GM18502 (cell line): ENCODE measurements at regions not wholly inside any gene's neighbourhood (a gene's known extent, or its start where the extent isn't known, plus 50 kb on each side); places are given as distances from the start of the nearest gene placed in this dataset.

Source experiments
- ATAC-seq: cut with Tn5 transposase; IDR thresholded peaks from one replicate; pipeline ENCODE4 v1.9.1; 2021; ENCODE audit warnings: mild to moderate bottlenecking; ENCODE audit not compliant: unreplicated experiment, poor library complexity

DNA sequence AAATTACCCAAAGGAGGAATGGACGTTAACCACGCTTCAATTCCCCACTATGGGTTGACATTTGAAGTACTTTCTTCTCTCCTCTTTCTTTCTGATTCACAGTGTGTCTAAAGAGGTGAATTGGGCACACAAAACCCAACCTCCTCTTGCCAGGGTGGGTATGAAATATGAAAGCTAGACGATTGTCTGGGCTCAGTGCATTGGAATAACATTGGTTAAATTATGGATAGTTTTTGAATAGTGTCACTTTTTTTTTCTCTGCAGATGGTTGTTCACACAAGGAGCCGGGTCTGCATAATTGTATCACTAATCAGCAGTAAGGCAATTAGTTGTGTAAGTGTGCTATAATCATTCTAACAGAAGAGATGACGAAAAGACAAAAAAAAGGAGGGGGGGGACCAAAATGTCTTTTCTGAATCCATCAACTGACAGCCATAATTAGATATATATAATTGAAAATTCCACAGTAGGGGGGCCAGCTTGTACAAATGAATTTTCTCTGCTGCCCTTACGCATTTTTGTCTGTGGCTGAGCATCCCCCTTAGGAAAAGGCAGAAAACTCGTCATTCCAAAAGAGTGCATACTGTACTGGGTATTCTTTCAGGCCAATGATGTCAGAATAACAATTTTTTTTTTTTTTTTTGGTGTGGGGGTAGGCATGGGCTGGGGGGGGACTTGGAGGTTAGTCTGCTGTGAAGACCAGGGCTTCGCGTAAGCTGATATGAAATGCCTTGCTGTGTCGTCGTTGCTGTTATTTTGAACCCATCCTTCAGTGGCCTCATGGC lies 307.5 kb upstream of the SALL1 start:
- no peak for ATAC-seq

- no peak for ATAC-seq
Observed at GRCh38 chr16:51457775-51458174, 306.7 kb upstream of the SALL1 start.

GRCh38 chr16:51455398-51455797 lies 304.3 kb upstream of the SALL1 start:
- no peak for ATAC-seq

DNA sequence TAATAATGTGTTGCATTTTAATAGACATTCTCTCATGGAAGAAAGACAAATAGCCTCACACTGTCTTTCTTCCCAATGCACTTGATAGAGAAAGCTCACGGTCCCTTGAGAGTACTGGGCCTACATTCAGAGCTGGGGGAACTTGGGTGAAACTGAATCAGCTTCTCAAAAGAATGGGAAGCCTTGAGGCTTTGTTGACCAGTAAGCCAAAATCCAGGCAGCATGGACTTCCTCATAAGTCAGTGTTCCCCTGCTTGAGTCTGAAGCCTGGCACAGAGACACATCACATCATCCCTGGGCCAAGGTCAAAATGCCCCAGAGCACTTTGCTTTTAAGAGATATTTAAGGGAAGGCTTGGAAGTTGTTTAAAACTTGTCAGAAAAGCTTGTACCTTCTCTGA lies 302.2 kb upstream of the SALL1 start:
- no peak for ATAC-seq

DNA sequence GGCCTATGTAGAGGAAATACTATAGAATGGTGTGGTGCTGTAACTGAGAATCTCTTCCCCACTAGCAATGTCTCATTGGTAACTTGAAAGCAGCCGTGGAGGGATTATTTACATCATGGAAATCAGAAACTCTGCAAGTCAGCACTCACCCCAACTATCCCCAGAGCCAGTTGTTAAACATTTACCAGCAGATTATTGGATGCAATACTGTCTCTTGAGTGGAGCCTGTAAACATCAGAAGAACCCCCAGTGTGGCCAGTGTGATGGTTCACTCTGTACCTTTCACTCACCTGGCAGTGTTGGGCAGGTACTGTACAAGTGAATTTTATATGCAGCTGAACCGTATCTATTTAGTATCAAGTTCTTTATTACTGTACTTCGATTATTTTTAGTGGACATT lies 299.8 kb upstream of the SALL1 start:
- ATAC-seq: no peak

GRCh38 chr16:51450376-51450775 lies 299.3 kb upstream of the SALL1 start:
- no peak for ATAC-seq

- no peak for ATAC-seq
Observed at GRCh38 chr16:51449441-51449840, 298.4 kb upstream of the SALL1 start.

GRCh38 chr16:51445250-51445649 lies 294.2 kb upstream of the SALL1 start:
- ATAC-seq: no peak

DNA sequence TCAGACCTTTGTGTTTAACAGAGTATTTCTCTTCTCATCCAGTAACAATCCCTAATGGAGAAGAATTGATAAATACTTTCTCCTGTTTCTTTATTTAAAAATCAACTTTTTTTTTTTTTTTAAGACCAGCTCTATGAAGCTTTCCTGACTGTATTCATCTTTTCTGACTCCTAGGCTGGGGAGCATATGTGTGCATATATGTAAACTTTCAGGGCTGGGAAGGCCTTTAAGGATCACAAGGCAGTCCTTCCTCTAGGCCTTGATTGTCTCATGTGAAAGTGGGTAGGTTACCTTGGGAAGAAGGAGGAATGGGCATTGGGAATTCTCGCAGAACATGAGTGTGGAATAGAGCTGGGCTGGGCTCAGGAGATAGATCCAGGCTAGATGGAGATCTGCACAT lies 292.9 kb upstream of the SALL1 start:
- ATAC-seq: no peak

DNA sequence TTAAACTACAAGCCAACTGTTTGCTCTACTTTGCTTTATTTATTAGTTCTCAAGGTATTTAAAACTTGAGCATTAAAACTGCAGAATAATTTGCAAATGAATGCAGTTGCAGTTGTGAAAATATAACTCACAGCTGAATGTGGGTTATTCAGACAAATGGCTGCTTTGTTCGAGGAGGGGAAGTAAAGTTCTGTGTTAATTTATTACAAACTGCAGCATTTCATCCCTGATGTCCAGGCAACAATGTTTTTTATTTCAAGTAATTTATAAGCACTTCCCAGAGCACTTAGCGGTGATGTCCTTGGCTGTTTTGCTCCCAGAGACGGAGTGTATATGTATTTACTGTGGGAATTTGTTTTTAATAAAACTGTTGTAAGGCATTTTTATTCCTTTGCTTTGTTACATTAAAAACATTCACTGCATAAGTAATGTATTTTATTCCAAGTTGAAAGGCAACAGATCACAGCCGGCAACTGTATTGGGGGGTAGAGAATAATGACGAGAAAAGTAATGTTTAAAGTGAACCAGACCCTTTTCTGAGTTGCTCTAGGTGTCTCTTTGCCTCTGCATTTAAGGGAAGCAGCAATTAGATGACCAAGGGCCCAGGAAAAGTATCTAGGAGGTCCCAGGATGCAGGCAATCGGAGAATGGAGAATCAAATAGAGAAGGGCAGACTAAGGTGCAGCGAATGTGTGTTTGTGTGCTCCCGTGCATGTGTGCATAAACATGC lies 291.2 kb upstream of the SALL1 start:
- ATAC-seq: no peak

DNA sequence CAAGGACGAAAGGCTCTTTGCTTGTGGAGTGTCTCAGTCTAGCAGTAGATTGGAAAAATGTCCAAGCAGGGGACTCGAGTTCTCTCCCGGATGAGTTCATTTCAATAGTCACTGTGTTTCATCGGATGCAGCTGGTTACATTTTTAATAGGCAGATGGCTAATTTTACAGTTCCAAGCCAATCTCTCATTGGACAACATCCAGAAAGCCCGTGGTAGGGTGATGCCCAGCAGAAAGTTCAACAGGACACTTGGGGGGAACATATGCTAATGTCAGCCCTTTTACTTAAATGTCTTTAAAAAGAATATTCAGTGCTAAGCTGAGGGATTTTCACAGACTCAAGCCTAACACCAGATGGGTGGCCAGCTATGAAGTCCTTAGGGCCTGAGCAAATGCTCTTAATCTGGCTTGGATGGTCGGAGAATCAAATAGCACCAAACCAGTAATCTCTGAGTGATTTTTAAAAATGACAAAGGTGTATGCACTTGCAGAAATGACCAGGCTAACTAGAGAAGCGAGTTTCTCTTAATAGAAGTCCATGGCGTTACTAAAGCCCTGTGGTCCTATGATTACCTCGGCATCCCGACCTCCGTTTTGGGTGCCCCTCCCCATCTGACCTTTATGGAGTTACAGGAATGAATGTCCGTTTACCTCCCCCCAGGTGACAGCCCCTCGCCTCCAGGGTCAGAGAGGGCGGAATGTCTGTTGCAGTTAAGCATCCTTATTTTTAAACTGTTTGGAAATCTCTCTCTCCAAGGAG lies 289.2 kb upstream of the SALL1 start:
- ATAC-seq: no peak

DNA sequence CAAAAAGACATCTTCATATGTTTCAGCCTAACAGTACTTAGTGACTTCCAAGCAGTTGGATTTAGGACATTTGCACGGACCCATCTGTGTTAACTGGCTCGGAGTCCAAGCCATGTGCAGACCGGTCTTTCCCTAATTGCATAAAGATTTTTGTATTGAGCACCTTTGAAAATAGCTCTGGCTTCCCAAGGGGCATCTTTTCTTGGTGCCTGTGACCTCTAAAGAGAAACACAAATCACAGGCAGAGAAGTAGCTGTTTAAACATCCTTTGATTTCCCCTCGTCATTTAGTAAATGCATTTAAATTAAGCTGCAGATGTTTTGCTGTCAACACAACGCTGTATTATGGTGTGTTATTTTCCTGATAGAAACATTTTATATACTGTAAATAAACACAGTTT lies 288.2 kb upstream of the SALL1 start:
- no peak for ATAC-seq

GRCh38 chr16:51436742-51437141 lies 285.7 kb upstream of the SALL1 start:
- no peak for ATAC-seq

DNA sequence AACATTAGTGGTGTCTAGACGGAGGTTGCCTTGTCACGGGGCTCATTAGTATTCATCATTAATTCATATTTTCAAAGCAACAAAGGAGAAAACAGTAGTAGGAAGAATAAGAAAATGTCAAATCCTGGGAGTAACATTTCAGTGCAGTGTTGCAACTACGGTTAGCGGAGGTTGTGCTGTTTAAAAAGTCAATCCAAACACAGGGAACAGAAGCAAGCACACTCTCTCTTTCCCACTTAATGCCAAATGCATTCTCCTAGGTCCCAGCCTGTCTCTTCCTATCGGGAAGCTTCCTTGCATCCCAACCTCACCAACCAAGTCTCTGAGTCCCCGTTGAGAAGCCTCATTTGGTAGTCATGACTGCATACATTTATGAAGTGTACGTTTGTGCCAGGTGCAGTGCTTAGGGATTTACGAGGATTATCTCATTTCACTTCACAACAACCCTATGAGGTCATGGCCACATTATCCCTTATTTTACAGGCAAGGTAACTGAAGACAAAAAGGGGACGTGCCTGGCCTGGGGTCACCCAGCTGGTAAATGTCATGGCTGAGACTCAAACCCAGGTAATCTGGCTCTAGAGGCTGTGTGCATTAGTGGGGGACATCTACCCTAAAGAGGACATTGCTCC lies 283.6 kb upstream of the SALL1 start:
- no peak for ATAC-seq

DNA sequence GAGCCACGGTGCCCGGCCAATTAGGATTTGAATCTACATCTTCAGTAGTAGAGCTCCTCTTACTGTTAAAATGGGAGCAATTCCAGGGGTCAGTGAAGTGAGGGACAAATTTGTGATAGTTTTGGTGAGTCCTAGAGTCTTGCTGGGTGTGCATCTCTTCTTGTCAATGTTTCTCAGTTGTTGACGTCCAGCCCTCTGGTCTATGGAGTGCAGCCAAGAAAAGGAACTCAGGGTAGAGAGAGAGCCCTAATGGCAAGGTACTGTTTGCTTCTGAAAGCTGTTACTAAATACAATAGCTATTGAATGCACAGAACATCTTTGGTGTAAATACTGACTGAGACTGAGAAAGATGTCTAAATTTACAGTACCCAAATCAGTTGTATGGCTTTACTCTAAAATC lies 282.5 kb upstream of the SALL1 start:
- ATAC-seq: no peak

DNA sequence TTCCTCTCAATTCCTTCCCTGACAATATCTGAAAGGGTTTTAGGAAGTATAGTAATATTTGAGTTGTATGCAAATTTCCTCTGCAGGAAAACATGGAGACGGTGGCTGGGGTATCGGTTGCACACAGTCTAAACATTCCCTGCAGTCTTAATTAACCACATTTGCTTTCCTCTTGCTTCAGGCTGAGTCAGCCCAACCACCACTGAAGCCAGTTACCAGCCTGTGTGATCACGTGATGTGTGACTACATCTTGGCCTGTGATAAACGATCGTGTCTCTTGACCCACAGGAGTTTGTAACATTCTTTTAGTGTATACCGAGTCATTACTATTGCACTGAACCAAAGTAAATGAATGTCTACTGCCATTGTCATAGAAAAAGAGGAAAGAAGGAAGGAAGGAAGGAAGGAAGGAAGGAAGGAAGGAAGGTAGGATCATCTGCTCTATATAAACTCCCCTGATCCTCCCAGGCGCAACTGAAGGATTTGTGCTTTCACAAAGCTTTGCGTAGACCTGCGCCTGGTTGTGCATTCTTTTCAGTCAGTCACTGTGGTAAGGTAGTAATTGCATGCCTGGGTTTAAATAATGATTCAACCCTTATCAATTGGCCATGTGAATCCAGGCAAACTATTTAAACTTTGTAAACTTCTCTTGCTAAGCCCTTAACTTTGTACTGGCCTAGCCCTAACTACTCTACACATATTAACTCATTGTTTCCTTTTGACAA lies 280.6 kb upstream of the SALL1 start:
- no peak for ATAC-seq

DNA sequence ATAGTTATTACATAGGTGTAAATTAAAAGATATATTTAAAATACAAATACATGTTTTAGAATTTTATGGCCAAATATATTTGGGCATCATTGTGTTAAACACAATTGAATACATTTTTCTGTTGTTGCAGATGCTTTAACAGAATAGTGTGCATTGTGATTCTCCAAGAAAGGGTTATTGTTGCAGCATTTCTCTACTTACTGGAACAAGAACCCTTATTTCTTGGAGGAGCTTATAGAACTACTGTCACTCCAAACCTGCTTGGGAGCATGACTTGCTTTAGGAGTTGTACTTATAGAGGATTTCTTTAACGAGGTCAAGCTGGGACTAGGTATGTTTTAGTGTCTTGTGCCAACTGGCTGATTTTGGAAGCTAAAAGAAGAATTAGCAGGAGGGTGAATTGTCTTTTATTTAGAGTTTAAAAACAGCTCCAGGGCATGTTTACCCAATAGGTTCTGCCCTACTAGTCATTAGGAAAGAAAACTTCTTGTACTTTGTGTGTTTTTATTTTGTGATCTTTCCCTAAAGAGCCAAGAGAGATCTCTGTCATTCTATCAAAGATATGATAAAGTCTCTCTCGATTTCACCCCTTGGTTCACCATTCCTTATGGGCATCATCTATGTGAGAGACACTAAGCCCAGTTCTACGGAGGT lies 279.8 kb upstream of the SALL1 start:
- no peak for ATAC-seq

- no peak for ATAC-seq
Observed at GRCh38 chr16:51429041-51429440, 278.0 kb upstream of the SALL1 start.

- no peak for ATAC-seq
Observed at GRCh38 chr16:51427085-51427484, 276.0 kb upstream of the SALL1 start.

DNA sequence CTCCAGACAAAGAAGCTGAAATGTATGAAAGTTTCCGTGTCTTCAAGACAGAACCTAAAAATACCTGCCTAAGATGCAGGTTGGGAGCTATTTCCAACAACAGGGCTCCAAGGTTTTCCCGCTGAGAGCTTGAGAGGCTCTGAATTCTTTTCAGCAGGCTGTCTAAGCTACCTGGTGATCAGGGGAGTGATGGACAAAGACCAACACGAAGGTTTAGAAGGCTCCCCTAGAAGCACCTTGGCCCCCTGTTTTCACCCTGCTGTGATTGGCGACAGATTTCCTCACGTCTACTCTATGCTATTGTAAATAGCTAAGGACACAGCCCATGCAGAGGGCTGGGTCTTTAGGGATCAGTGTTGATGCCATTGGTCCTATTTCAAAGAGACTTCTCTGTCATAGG lies 275.2 kb upstream of the SALL1 start:
- no peak for ATAC-seq
